IMR-90 (cell line): ENCODE measurements at regions not wholly inside any gene's neighbourhood (a gene's known extent, or its start where the extent isn't known, plus 50 kb on each side); places are given as distances from the start of the nearest gene placed in this dataset.

Experiments
- ATAC-seq: fragments of 200-7000 bp; cut with Tn5 transposase; 2 replicates; pipeline ENCODE4 v1.9.1; 2020; ENCODE audit warnings: low read depth, mild to moderate bottlenecking, moderate library complexity
- BruUV-seq: library from RNA; stranded (reverse); fragments of 400-500 nt; replicated peaks from 2 replicates; lab custom pipeline; 2021; lab: Mats Ljungman, UMichigan
- CTCF ChIA-PET: fragments of 300-600 bp; formaldehyde crosslinking; extraction: SDS; loops from one replicate; lab custom pipeline; 2021; ENCODE audit warnings: antibody characterized with exemption; lab: Yijun Ruan, JAX
- POLR2A ChIA-PET: fragments of 300-600 bp; sonication (Branson Sonifier 250); formaldehyde crosslinking; loops from one replicate; lab custom pipeline; 2022; ENCODE audit warnings: antibody characterized with exemption; ENCODE audit not compliant: unreplicated experiment; lab: Charles Lee
- DNase-seq: peaks from one replicate; pipeline ENCODE4 v3.0.0; 2013
- H2AFZ ChIP-seq: replicated peaks from 2 replicates; pipeline ENCODE3; 2013; ENCODE audit warnings: low read length, mild to moderate bottlenecking; ENCODE audit not compliant: poor library complexity
- H2AK5ac ChIP-seq: 2 replicates; pipeline ENCODE4 v1.6.1; 2013; ENCODE audit warnings: low read depth, low read length, inconsistent platforms
- H2AK9ac ChIP-seq: replicated peaks from 2 replicates; pipeline ENCODE3; 2013; ENCODE audit warnings: mild to moderate bottlenecking, low read depth, low read length, moderate library complexity; ENCODE audit not compliant: poor library complexity
- H2BK120ac ChIP-seq: 2 replicates; pipeline ENCODE4 v1.6.1; 2013; ENCODE audit warnings: low read depth, low read length, inconsistent platforms
- H2BK15ac ChIP-seq: 3 replicates; pipeline ENCODE4 v1.6.1; 2013; ENCODE audit warnings: low read depth, low read length, inconsistent platforms
- H2BK20ac ChIP-seq: 2 replicates; pipeline ENCODE4 v1.6.1; 2013; ENCODE audit warnings: low read depth, mild to moderate bottlenecking, inconsistent platforms, low read length, moderate library complexity
- H2BK5ac ChIP-seq: 2 replicates; pipeline ENCODE4 v1.6.1; 2013; ENCODE audit warnings: mild to moderate bottlenecking, low read depth, low read length, inconsistent platforms; ENCODE audit not compliant: poor library complexity, severe bottlenecking
- H3K14ac ChIP-seq: replicated peaks from 2 replicates; pipeline ENCODE4 v1.6.1; 2013; ENCODE audit warnings: low read depth, low read length, inconsistent platforms
- H3K18ac ChIP-seq: 2 replicates; pipeline ENCODE4 v1.6.1; 2013; ENCODE audit warnings: low read depth, low read length, control low read depth
- H3K23ac ChIP-seq: 2 replicates; pipeline ENCODE4 v1.6.1; 2013; ENCODE audit warnings: low read depth, low read length, inconsistent platforms
- H3K27ac ChIP-seq: 2 replicates; pipeline ENCODE4 v1.5.1; 2013; ENCODE audit warnings: mild to moderate bottlenecking, control low read depth, low read length; ENCODE audit not compliant: insufficient read depth
- H3K27me3 ChIP-seq: 2 replicates; pipeline ENCODE4 v1.6.1; 2013; ENCODE audit warnings: low read length; ENCODE audit not compliant: control insufficient read depth, insufficient read depth
- H3K36me3 ChIP-seq: 2 replicates; pipeline ENCODE4 v1.6.1; 2013; ENCODE audit warnings: low read length, mixed read lengths; ENCODE audit not compliant: control insufficient read depth, insufficient read depth
- H3K4ac ChIP-seq: 2 replicates; pipeline ENCODE4 v1.6.1; 2013; ENCODE audit warnings: low read depth, low read length, inconsistent platforms
- H3K4me1 ChIP-seq: 2 replicates; pipeline ENCODE4 v1.6.1; 2013; ENCODE audit warnings: low read length, mixed read lengths; ENCODE audit not compliant: control insufficient read depth, insufficient read depth
- H3K4me2 ChIP-seq: 2 replicates; pipeline ENCODE4 v1.6.1; 2013; ENCODE audit warnings: low read depth, mild to moderate bottlenecking, control low read depth, low read length, moderate library complexity
- H3K4me3 ChIP-seq: 2 replicates; pipeline ENCODE4 v1.5.1; 2013; ENCODE audit warnings: low read depth, mild to moderate bottlenecking, control low read depth, low read length, moderate library complexity; ENCODE audit not compliant: insufficient read depth
- H3K56ac ChIP-seq: 2 replicates; pipeline ENCODE4 v1.6.1; 2013; ENCODE audit warnings: low read length, inconsistent platforms; ENCODE audit not compliant: insufficient read depth; ENCODE audit errors: extremely low read depth
- H3K79me1 ChIP-seq, 2 experiments: 2 replicates each; pipeline ENCODE4 v1.6.1; 2013; ENCODE audit warnings: low read length in 2 of 2, inconsistent platforms in 1 of 2, low read depth in 1 of 2
- H3K9ac ChIP-seq: 2 replicates; pipeline ENCODE4 v1.6.1; 2013; ENCODE audit warnings: low read depth, low read length, control low read depth
- H3K9me1 ChIP-seq: 2 replicates; pipeline ENCODE4 v1.6.1; 2013; ENCODE audit warnings: low read length, inconsistent platforms; ENCODE audit not compliant: insufficient read depth
- H3K9me3 ChIP-seq: 2 replicates; pipeline ENCODE4 v1.6.1; 2013; ENCODE audit warnings: low read length; ENCODE audit not compliant: control insufficient read depth, insufficient read depth
- H4K20me1 ChIP-seq: 2 replicates; pipeline ENCODE4 v1.6.1; 2013; ENCODE audit warnings: low read length, inconsistent platforms; ENCODE audit not compliant: insufficient read depth
- H4K5ac ChIP-seq: 2 replicates; pipeline ENCODE4 v1.6.1; 2013; ENCODE audit warnings: mild to moderate bottlenecking, low read depth, low read length, control low read depth
- H4K8ac ChIP-seq, 2 experiments: 2 replicates each; pipeline ENCODE4 v1.6.1; 2013; ENCODE audit warnings: low read depth in 2 of 2, low read length in 2 of 2, control low read depth in 1 of 2, inconsistent platforms in 1 of 2
- H4K91ac ChIP-seq: 2 replicates; pipeline ENCODE4 v1.6.1; 2013; ENCODE audit warnings: low read depth, low read length, inconsistent platforms; ENCODE audit not compliant: insufficient read depth
- CTCF ChIP-seq: conservative IDR thresholded peaks from 2 replicates; pipeline ENCODE4 v1.5.1; 2012; ENCODE audit warnings: mild to moderate bottlenecking, low read depth, low read length, improper control_type of control experiment
- MXI1 ChIP-seq: IDR thresholded peaks from 2 replicates; pipeline ENCODE4 v1.6.1; 2012; ENCODE audit warnings: low read depth, mild to moderate bottlenecking, low read length, moderate library complexity, borderline replicate concordance
- RAD21 ChIP-seq: IDR thresholded peaks from 2 replicates; pipeline ENCODE4 v1.6.1; 2012; ENCODE audit warnings: low read length, improper control_type of control experiment
- RCOR1 ChIP-seq: IDR thresholded peaks from 2 replicates; pipeline ENCODE4 v1.6.1; 2012; ENCODE audit warnings: mild to moderate bottlenecking, low read length, improper control_type of control experiment; ENCODE audit not compliant: insufficient replicate concordance
- RFX5 ChIP-seq: IDR thresholded peaks from 2 replicates; pipeline ENCODE4 v1.8.0; 2012; ENCODE audit warnings: low read depth, mild to moderate bottlenecking, low read length, moderate library complexity
- USF2 ChIP-seq: fragments of 150-350 bp; IDR thresholded peaks from 2 replicates; pipeline ENCODE4 v1.6.1; 2017; ENCODE audit warnings: mild to moderate bottlenecking, antibody characterized with exemption, low read length, low read depth
- dilution Hi-C: fragments of 300-500 bp; cut with HindIII; formaldehyde crosslinking; loops from one replicate; pipeline ENCODE4 v1.14.3; 2018; ENCODE audit warnings: low sequenced_read_pairs; ENCODE audit not compliant: unreplicated experiment
- in situ Hi-C: fragments of 300-500 bp; cut with MboI; formaldehyde crosslinking; loops from 3 replicates; pipeline ENCODE4 v1.14.3; 2019; ENCODE audit warnings: low sequenced_read_pairs, inconsistent platforms, mixed read lengths
- intact Hi-C: fragments of 100-400 bp; cut with micrococcal nuclease; formaldehyde crosslinking; loops from 2 replicates; pipeline ENCODE4 v1.10.0; 2022

GRCh38 chr4:43241104-43241503 lies 348.6 kb downstream of the GRXCR1 start:
- H4K91ac ChIP-seq: no peak overlapping the region
- H2AK5ac ChIP-seq: no peak overlapping the region
- ChIA-PET CTCF (no interaction called here), POLR2A (no interaction called here)
- H2AK9ac ChIP-seq: no peak overlapping the region
- dilution Hi-C loops: no loop called here
- no peak overlapping the region for H2AFZ ChIP-seq
- H3K4ac ChIP-seq: no peak overlapping the region
- H3K9me1 ChIP-seq: no peaks in the 10 kb centered on the region
- H4K20me1 ChIP-seq: no peaks in the 10 kb centered on the region
- DNase-seq (no peak), ATAC-seq (no peak)
- no peak overlapping the region for H3K56ac ChIP-seq
- H3K9me3 ChIP-seq: no peaks in the 10 kb centered on the region
- H3K4me1 ChIP-seq: no peaks in the 10 kb centered on the region
- H3K14ac ChIP-seq: no peak overlapping the region
- no peak overlapping the region for H2BK15ac ChIP-seq
- in situ Hi-C loops: no loop called here
- no peak overlapping the region for H3K18ac ChIP-seq
- no peak for TF ChIP-seq CTCF
- TF ChIP-seq MXI1: no peak
- TF ChIP-seq RCOR1: no peak
- TF ChIP-seq RFX5: no peak
- TF ChIP-seq USF2: no peak
- TF ChIP-seq RAD21: no peak
- no peak overlapping the region for H3K4me2 ChIP-seq
- no peak overlapping the region for H2BK20ac ChIP-seq
- no peak overlapping the region for H3K4me3 ChIP-seq
- no peak overlapping the region for H3K9ac ChIP-seq
- no peak overlapping the region for H3K23ac ChIP-seq
- H3K27ac ChIP-seq: no peak overlapping the region
- H3K27me3 ChIP-seq: no peaks in the 10 kb centered on the region
- intact Hi-C loops: no loop called here
- no peak overlapping the region for H2BK120ac ChIP-seq
- no peak overlapping the region for H2BK5ac ChIP-seq
- H4K8ac ChIP-seq: no peak overlapping the region
- no peaks in the 10 kb centered on the region for H3K36me3 ChIP-seq
- no peak overlapping the region for H4K5ac ChIP-seq
- no peaks in the 10 kb centered on the region for H3K79me1 ChIP-seq
- BruUV-seq: no TSS peak
